ENCODE measurements at regions not wholly inside any gene's neighbourhood (a gene's known extent, or its start where the extent isn't known, plus 50 kb on each side); places are given as distances from the start of the nearest gene placed in this dataset.

DNA sequence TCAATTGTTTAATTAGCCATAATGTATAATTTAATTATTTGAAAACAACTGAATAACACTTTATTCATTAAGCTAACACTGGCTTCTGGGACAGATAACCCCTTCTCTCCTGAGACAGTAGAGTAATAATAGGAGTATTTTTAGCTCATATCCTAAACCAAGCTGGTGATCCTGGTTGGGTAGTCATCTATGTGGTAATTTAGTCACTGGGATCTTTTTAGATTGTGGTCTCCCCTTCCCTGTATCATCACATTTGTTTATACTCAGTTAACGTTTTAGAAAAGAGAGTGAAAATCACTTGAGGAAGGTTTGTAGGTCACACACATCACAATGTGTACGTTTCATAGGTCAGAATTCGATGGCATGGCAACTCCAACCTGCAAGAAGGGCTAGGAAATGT is 1356.6 kb upstream of the ADGRL2 start:
- Histone ChIP-seq H3K36me3 (no peaks in the 10 kb centered on the region), H3K27me3 (ENCODE audit: low read depth) (no peaks in the 10 kb centered on the region), H3K27ac (replicated peaks) (no peak overlapping the region), H3K4me1 (no peaks in the 10 kb centered on the region), H3K9me3 (replicated peaks) (no peaks in the 10 kb centered on the region), H3K4me3 (no peak overlapping the region)
- DNase-seq = no peak
- TF ChIP-seq, protein P1, sequence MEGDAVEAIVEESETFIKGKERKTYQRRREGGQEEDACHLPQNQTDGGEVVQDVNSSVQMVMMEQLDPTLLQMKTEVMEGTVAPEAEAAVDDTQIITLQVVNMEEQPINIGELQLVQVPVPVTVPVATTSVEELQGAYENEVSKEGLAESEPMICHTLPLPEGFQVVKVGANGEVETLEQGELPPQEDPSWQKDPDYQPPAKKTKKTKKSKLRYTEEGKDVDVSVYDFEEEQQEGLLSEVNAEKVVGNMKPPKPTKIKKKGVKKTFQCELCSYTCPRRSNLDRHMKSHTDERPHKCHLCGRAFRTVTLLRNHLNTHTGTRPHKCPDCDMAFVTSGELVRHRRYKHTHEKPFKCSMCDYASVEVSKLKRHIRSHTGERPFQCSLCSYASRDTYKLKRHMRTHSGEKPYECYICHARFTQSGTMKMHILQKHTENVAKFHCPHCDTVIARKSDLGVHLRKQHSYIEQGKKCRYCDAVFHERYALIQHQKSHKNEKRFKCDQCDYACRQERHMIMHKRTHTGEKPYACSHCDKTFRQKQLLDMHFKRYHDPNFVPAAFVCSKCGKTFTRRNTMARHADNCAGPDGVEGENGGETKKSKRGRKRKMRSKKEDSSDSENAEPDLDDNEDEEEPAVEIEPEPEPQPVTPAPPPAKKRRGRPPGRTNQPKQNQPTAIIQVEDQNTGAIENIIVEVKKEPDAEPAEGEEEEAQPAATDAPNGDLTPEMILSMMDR (IDR thresholded peaks at IDR 0.05; ENCODE audit: borderline replicate concordance) = no peak
- intact Hi-C loops (cut with micrococcal nuclease) = no loop called here

DNA sequence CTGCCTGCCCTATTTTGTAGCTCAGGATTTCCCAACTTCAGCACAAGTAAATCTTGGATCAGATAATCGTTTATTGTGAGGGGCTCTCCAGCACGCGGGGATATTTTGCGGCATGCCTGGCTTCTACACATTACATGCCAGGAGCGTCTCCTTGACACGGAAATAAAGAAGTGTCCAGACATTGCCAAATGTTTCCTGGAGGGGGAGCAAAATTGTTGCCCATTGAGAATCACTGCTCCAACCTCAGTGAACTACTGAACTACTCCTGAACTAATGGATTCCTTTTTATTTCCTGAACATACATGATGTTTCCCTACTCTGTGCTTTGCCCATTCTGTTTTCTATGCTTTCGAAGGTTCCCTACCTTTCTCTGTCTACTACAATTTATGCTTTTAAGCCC is 1359.1 kb upstream of the ADGRL2 start:
- Histone ChIP-seq H3K4me3 (no peak overlapping the region), H3K27ac (replicated peaks) (no peak overlapping the region), H3K27me3 (ENCODE audit: low read depth) (no peaks in the 10 kb centered on the region), H3K4me1 (no peaks in the 10 kb centered on the region), H3K36me3 (no peaks in the 10 kb centered on the region), H3K9me3 (replicated peaks) (no peaks in the 10 kb centered on the region)
- intact Hi-C loops (cut with micrococcal nuclease) = no loop called here
- DNase-seq = no peak
- TF ChIP-seq, protein P1 (IDR thresholded peaks at IDR 0.05; ENCODE audit: borderline replicate concordance) = no peak

DNA sequence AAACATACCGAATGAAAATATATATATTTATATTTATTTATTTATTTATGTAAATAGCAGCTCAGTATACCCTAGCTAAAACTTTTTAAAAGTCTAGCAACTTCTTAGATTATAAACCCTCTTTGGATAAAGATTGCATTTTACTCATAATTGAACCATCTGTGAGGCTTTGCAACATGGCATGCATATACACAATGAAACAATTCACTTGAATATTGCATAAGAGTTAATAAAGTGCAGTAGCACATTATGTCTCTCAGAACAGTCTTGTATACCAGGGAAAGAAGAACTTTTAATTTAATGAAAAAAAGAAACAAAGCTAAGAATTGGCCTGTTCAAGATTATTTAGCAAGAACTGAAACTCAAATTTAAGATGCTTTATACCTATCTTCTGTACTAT is 1363.9 kb upstream of the ADGRL2 start:
- intact Hi-C loops (cut with micrococcal nuclease) = no loop called here
- no peak overlapping the region for H3K27ac ChIP-seq (replicated peaks)
- H3K27me3 ChIP-seq (ENCODE audit: low read depth) = no peaks in the 10 kb centered on the region
- peaks cover 3% of the 10 kb centered on the region for H3K9me3 ChIP-seq (replicated peaks)
- DNase-seq = no peak
- TF ChIP-seq, protein P1 (IDR thresholded peaks at IDR 0.05; ENCODE audit: borderline replicate concordance) = no peak
- no peaks in the 10 kb centered on the region for H3K4me1 ChIP-seq
- H3K4me3 ChIP-seq = no peak overlapping the region
- H3K36me3 ChIP-seq = no peaks in the 10 kb centered on the region

DNA sequence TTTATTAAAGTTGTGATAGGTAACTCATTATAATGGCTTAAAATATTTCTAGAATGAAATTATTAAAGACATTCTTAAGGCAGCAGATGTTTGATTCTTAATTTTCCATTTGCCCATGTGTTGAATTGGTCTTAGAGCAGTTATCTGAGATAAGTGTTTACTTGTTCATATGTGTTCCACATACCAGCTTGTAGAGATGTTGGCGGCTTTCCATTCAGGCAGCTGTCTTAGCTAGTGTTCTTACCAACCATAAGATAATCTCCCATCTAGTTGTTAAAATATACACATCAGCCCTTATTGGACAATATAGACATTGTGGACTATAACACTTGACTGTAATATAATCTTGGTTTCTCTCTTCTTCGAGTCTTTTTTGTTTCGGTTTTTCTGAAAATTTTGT is 1372.9 kb upstream of the ADGRL2 start:
- Histone ChIP-seq H3K9me3 (replicated peaks) (peaks cover 4% of the 10 kb centered on the region), H3K27me3 (ENCODE audit: low read depth) (no peaks in the 10 kb centered on the region), H3K4me1 (no peaks in the 10 kb centered on the region), H3K27ac (replicated peaks) (no peak overlapping the region), H3K4me3 (no peak overlapping the region), H3K36me3 (no peaks in the 10 kb centered on the region)
- TF ChIP-seq, protein P1 (IDR thresholded peaks at IDR 0.05; ENCODE audit: borderline replicate concordance) = no peak
- intact Hi-C loops (cut with micrococcal nuclease) = no loop called here
- no peak for DNase-seq

DNA sequence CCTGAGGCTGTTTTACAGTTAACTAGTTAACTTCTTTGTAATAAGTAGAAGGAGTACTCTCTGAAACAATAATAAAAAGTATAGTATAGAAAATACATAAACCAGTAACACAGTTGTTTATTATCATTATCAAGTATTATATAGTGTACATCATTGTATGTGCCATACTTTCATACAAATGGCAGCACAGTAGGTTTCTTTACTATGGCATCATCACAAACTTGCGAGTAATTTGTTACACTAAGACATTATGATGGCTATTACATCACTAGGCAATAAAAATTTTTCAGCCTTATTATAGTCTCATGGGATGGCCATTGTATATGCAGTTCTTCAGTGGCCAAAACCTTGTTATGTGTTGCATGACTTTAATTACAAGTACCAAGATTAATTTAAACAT is 1376.5 kb upstream of the ADGRL2 start:
- DNase-seq = no peak
- TF ChIP-seq, protein P1 (IDR thresholded peaks at IDR 0.05; ENCODE audit: borderline replicate concordance) = no peak
- H3K9me3 ChIP-seq (replicated peaks) = no peaks in the 10 kb centered on the region
- no peaks in the 10 kb centered on the region for H3K4me1 ChIP-seq
- no peaks in the 10 kb centered on the region for H3K36me3 ChIP-seq
- H3K4me3 ChIP-seq = no peak overlapping the region
- H3K27ac ChIP-seq (replicated peaks) = no peak overlapping the region
- no peaks in the 10 kb centered on the region for H3K27me3 ChIP-seq (ENCODE audit: low read depth)
- intact Hi-C loops (cut with micrococcal nuclease) = no loop called here

DNA sequence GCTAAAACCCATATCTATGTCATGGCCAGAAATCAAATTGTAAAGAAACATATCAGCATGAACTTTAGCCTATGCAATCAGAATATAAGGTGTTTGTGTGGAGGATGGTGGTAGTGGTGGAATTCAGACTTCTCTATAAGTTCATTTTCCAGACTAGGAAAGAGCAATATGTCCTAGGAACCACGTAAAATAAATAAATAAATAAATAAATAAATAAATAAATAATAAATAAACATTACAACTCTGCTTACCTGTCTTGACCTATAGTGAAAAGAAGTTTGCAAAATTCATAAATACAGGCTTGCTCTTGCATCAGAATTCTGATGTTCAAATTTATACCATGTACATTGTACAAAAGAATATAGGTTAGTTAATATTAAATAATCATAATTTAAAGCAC is 1382.6 kb upstream of the ADGRL2 start:
- intact Hi-C loops (cut with micrococcal nuclease) = no loop called here
- no peak for DNase-seq
- Histone ChIP-seq H3K4me1 (no peaks in the 10 kb centered on the region), H3K4me3 (no peak overlapping the region), H3K9me3 (replicated peaks) (no peaks in the 10 kb centered on the region), H3K36me3 (no peaks in the 10 kb centered on the region), H3K27ac (replicated peaks) (no peak overlapping the region), H3K27me3 (ENCODE audit: low read depth) (no peaks in the 10 kb centered on the region)
- TF ChIP-seq, protein P1 (IDR thresholded peaks at IDR 0.05; ENCODE audit: borderline replicate concordance) = no peak
